ENCODE measurements at regions not wholly inside any gene's neighbourhood (a gene's known extent, or its start where the extent isn't known, plus 50 kb on each side); places are given as distances from the start of the nearest gene placed in this dataset.

DNA sequence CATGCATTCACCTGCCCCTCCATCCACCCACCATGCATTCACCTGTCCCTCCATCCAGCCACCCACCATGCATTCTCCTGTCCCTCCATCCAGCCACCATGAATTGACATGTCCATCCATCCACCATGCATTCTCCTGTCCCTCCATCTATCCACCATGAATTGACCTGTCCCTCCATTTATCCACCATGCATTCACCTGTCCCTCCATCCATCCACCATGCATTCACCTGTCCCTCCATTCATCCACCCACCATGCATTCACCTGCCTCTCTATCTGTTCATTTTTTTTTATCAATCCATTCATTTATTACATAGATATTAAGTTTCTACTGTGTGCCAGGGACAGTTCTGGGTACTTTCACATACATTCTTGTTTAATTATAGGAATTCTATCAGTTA, 69.2 kb downstream of the MYCN start:
- no peak for FAIRE-seq

DNA sequence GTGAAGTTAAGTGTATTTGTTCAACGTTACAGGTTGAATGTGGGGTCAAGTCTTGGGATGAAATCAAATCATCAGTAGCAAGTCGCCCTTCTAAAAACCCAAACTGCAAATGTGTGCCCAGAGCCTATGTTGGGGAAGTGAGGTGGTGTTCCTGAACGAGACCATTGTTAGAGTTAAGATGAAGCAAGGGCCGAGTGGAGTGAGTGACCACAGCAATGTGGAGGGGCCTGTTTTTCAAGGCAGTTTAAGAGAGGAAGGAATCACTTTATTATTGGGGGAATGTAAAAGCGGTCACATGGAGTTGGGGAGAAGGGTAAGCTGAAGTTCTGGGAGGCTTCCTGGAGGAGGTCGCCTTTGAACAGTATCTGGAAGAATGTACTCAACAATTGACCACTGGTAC, 68.5 kb downstream of the MYCN start:
- FAIRE-seq = no peak

DNA sequence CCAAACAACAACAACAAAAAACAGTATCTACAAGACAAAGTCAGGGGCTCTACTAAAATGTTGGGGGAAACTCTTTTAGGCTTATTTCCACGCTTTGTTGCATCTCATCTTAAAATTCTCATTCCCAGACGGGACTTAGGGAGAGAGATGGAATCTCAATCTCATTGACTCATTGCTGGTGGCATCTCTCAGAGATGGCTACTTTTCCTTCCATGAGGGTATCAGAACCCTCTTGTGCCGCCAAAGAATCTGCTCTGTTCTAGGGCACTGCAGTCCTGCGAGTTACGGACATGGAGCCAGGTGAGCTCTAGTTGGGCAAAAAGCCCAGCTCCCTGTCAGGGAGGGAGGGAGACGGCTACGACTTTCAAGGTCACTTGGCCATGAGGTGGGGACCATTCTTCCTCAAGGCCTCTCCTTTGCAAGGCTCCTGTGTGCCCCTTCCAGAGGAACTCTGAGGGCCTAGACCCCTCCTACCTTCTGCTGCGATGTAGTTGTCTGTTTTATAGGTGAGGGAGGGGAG, 68.0 kb downstream of the MYCN start:
- no peak for FAIRE-seq

DNA sequence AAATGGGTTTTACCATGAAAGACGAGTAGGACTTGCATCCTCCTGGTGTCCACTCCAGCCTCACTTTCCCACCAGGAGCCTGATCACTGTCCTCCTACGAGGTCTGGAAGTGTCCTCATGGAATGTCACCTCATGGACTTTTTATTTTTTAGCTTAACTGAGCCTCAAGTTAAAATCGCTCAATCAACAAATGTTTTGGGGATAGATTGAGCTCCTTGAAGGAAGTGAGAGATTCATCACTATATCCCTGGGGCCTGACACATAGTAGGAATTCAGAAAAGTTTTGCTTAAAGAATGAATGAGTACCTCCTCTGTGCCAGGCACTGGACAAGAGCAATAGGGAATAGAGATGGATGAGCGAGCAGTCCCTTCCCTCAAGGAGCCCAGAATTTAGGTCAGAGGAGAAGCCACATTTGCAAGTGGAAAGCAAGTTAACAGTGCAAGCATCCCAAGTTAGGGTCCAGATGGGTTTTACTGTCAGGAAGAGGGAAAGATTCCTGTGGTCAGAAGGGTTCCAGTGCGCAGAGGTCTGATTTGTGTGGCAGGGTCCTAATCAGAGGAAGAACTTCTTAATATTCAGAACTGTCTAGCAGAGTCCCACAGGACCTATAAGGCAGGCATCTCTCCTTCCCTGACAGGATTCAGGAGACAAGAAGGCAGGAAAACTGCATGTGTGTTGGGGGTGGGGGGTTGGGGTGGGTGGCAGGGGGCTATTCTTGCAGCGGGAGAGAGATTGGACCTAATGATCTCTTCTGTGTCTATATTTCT, 67.0 kb downstream of the MYCN start:
- FAIRE-seq = no peak

DNA sequence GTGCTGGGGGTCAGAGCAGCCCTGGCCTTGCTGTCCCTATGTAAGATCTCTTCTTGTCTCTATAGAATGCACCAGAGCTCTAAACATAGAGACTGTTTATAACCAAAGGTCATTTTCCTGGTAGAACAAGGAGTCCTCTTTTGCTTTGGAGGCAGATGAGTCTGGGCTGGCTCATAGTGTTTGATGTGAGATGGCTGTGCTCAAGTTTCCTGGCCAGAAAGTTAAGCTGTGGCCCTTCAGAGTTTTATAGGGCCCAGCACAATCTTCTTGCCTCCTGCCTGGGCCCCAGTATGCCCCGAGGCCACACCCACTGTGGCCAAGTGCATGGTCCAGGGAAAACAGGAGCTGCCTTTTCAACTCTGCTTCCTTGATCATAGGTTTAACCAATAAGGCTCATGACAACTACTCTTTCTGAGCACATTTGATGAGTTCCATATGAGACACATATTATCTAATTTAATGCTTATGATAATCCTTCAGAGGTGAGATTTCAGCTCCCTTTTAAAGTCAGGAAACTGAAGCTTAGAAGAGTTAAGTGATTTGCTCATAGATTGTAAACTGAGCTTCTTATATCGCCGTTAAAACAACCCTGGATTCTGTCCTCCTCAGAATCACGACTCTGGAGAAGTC, 66.3 kb downstream of the MYCN start:
- no peak for FAIRE-seq

DNA sequence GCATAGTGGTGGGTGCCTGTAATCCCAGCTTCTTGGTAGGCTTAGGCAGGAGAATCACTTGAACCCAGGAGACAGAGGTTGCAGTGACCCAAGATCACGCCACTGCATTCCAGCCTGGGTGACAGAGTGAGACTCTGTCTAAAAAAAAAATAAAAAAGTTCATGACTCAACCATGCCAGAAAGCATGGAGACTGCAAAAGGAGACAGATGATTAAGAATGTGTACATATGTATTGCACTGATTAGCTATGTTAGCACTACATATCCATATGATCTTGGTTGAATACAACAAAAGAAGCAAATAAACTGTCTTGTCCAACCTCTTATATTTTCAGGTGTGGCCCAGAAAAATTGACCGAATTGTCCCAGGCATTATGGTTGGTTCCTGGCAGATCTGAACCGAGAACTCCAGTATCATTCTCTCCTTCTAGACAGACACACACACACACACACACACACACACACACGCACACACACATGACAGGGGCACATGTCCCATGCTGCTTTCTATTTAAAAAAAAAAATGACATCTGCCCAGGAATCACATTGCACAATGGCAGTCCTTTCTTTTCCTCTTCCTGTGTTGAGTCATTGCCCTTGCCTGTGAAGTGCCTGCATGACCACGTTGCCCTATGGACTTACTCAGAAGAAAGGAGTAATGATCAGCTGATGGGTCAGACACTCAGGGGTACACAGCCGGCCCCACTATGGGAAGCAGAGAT, 65.6 kb downstream of the MYCN start:
- no peak for FAIRE-seq

DNA sequence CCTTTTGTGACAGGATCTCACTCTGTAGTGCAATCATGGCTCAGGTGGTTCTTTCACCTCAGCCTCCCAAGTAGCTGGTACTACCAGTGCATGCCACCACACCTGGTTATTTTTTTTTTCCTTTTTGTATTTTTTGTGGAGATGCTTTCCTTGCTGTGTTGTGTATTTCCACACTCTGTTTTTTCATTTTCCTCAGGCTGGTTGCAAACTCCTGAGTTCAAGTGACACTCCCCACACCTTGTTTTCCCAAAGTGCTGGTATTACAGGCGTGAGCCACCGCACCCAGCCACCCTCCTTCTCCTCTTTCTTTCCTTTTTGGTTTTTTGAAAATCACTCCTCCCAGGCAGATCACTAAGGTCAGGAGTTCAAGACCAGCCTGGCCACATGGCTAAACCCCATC, 65.0 kb downstream of the MYCN start:
- no peak for FAIRE-seq

DNA sequence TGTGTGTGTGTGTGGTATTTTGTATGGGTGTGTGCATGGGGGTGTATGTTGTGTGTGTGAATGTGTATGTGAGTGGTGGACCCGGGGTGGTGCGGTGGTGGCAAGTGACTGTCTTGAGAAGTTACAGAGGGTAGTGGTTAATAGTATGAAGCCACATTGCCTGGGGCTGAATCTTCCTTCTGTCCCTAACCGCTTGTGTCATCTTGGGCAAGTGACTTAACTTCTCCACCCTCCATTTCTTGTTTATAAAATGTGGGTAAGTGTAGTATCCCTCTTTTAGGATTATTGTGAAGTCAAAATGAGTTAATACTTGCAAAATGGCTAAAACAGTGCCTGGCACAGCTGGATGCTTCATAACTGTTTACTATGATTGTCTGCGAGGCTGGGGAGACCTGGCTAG, 63.5 kb downstream of the MYCN start:
- FAIRE-seq = no peak

DNA sequence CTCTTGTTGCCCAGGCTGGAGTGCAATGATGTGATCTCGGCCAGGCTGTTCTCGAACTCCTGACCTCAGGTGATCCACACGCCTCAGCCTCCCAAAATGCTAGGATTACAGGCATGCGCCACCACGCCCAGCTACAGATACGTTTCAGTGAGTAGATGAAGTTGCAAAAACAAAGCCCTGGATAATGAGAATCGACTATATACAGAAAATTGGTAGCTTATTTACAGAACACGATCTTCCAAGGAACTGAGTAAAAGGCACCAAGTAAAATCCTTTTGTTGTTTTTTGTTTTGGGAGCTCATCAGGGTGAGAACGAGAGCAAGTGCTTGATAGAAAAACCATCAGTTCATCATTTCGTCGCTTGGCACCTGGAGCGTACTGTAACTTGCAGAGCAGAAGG, 62.8 kb downstream of the MYCN start:
- FAIRE-seq = no peak

DNA sequence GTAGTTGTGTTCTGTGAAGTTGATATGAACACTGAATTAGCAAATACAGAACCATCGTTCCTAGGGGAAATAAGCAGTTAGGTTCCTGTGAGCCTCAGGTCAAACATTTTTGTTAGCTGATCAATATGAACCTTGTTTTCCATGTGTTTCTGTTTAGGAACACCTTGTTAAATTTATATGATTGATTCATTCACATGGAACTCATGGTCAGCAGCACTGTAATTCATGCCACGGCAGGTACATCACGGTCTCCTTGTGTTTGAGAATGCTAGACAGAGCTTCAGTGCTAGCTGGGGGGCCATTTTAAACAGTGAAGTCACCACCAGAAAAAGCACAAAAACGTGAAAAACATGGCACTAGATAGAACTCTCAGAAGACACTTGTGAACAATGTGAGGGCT, 62.2 kb downstream of the MYCN start:
- no peak for FAIRE-seq

DNA sequence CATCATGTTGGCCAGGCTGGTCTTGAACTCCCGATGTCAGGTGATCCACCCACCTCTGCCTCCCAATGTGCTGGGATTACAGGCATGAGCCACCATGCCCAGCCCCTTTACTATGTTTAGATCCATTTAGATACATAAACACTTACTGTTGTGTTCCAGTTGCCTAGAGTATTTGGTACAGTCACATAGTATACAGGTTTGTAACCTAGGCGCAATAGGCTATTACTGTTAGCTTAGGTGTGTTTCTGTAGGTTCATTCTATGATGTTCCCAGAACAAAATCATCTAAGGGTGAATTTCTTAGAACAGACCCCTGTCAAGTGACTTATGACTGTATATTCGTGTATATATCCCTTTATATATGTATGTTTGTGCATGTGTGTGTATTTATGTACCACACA, 61.8 kb downstream of the MYCN start:
- FAIRE-seq = no peak

DNA sequence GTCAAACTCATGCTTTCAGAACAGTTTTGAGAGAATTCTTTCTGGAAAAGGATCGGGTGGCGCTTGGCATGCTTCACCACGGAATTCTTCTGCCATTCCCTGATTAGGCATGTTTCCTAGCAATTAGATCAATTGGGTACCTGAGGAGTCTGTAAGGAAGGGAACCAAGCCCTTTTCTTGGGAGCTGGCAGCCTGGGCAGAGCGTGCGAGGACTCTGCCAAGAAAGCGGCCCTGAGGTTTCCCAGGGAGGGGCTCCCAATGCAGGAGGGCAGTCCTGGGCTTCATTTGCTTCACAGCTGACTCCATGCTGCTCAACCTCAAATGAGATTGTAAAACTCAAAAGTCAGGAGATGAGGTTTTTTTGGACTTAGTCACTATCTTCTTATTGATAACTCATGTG, 60.3 kb downstream of the MYCN start:
- FAIRE-seq = no peak

DNA sequence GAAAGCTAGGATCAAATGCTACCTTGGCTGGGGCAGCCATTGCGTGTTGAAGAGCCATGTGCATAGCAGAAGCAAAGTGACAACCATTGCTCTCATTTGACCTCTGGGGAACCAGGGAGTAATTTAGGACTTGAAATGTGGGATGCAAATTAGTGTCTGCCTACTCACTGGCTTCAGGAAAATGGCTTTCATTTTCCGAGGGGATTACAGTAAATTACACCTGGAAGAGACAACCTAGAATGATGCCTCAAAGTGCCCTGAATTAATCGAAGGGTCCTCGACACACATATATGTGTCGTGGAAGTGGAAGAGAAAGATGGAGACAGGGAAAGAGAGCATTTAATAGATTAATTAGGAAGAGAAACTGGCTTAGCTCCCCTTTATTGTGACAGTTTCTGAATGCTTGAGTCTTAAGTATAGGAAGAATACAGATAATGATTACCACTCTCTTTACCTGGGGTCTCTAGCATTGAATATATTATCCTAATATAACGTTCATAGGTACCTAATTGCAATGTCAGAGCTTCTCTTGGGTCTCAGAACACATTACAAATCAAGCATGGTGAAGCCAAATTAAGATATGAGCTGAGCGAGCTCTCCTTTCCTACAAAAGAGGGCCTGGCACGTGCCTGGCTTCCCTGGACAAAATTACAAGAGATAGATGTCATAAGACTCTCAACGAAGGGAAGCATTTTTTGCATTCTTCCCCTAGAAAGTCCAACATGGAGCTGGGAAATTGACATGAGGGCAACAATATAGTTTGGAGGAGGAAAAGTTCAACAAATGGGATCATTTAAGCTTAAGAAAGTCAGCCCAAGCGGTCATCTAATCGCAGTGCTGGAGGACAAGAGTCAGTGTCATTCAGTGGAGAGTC, 59.5 kb downstream of the MYCN start:
- no peak for FAIRE-seq

DNA sequence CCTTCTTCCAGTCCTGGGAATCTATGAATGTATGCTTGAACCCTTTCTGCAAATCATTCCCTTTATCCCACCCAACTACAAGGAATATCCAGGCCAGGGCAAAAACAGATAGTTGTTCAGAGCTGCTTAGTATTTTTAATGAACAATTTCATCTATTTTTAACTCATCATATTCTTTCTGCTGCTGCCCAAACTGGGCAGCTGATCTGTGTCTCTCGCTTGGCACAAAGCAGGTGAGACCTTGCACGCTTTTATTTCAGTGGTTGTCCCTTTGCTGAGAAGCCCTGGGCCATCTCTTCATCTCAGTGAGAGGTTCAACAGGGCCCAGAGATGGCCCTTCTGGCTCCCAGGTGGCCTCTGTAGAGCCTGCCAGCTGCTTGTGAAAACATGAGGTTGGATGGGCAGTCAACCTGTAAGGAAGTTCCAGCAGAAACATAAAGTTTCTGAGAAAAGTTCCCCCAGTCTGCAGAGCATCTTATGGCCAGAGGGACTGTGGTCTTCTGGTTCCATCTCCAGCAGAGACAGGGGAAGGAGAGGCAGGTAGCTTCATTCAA, 57.5 kb downstream of the MYCN start:
- FAIRE-seq = no peak

DNA sequence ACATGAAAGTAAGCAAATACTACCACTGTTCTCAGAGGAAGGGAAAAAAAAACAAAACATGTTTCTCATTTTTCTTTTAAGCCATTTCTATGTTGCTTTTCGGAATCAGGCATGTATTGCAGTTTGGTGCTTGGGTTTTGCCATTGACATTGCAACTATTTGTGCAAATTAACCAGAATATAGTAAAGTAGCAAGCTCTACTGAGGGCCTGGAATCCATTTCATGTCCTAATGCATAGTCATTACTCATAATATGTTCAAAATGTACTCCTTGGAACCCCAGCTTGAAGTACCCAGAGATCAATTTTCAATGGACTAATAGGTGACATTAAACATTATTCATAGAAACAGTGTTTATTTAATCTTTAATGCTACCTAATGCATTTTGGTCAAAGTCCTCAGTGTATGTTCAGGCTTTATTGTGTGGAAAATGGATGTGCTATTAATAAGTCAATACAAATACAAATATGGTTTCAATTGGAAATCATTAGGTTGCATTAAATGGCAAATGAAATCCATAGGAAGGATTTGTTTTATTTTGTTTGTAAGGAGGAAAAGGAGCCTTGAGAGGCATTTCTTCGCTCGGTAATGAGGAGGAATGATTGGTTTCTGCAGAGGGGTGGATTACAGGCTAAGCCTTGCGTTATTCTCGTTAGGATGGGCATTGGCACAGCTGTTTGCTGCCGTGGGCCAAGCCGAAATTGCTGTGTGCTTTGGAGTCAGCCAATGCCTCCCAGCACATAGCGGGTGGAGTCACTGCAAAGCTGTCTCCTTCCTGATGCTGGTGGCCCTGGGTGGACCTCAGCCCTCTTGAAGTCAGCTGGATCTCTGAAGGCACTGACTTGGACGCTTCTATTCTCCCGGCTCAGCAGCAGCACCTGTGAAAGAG, 56.4 kb downstream of the MYCN start:
- no peak for FAIRE-seq
